Esophagus squamous epithelium (tissue), 4 donors: ENCODE measurements at regions not wholly inside any gene's neighbourhood (a gene's known extent, or its start where the extent isn't known, plus 50 kb on each side); places are given as distances from the start of the nearest gene placed in this dataset.

Experiments used
- CTCF ChIP-seq, 6 experiments: fragments of 450-650 bp in 4 of 6; fragments of 200-600 bp in 2 of 6; sonication (generic) in 2 of 6; IDR thresholded peaks; one replicate each; pipeline ENCODE4 v1.5.1; 2016 to 2019; ENCODE audit warnings: antibody characterized with exemption in 6 of 6, mild to moderate bottlenecking in 4 of 6, moderate library complexity in 4 of 6
- POLR2A ChIP-seq, 4 donors: fragments of 450-650 bp; IDR thresholded peaks; one replicate each; pipeline ENCODE4 v1.6.1; 2017; ENCODE audit warnings: antibody characterized with exemption in 4 of 4, mild to moderate bottlenecking in 4 of 4, moderate library complexity in 3 of 4

GRCh38 chr5:10866913-10867312 is 105.9 kb upstream of the DAP start:
- no peak for TF ChIP-seq POLR2A (IDR thresholded peaks at IDR 0.05)
- no peak for TF ChIP-seq CTCF (IDR thresholded peaks at IDR 0.05)
